Suprapubic skin (tissue), 4 donors: ENCODE measurements at regions not wholly inside any gene's neighbourhood (a gene's known extent, or its start where the extent isn't known, plus 50 kb on each side); places are given as distances from the start of the nearest gene placed in this dataset.

Experiments
- DNase-seq, 2 donors: peaks; one replicate each; pipeline ENCODE4 v3.0.0-alpha.2; 2019; ENCODE audit warnings: low spot score in 2 of 2
- H3K27ac ChIP-seq: fragments of 200-600 bp; sonication (generic); one replicate; pipeline ENCODE4 v1.5.1; 2019
- H3K27me3 ChIP-seq: fragments of 200-600 bp; sonication (generic); one replicate; pipeline ENCODE4 v1.5.1; 2019
- H3K36me3 ChIP-seq: fragments of 200-600 bp; sonication (generic); one replicate; pipeline ENCODE4 v1.5.1; 2019
- H3K4me1 ChIP-seq: fragments of 200-600 bp; sonication (generic); one replicate; pipeline ENCODE4 v1.5.1; 2019
- H3K4me3 ChIP-seq: fragments of 200-600 bp; sonication (generic); one replicate; pipeline ENCODE4 v1.5.1; 2019; ENCODE audit warnings: mild to moderate bottlenecking
- H3K9me3 ChIP-seq: fragments of 200-600 bp; sonication (generic); one replicate; pipeline ENCODE4 v1.5.1; 2019
- EP300 ChIP-seq: sonication (generic); formaldehyde crosslinking; IDR thresholded peaks from one replicate; pipeline ENCODE4 v1.6.1; 2017; ENCODE audit warnings: antibody characterized with exemption
- POLR2A ChIP-seq, 2 donors: fragments of 450-650 bp; IDR thresholded peaks; one replicate each; pipeline ENCODE4 v1.6.1; 2017; ENCODE audit warnings: antibody characterized with exemption in 2 of 2, mild to moderate bottlenecking in 2 of 2, moderate library complexity in 2 of 2
- POLR2AphosphoS5 ChIP-seq, 3 donors: sonication (generic); formaldehyde crosslinking; IDR thresholded peaks; one replicate each; pipeline ENCODE4 v1.6.1; 2017; ENCODE audit warnings: antibody characterized with exemption in 3 of 3
- WGBS: methylation state at CpG from one replicate; pipeline ENCODE4 v1.1.5; 2018; 5-methylcytosine and 5-hydroxymethylcytosine counted together
- TF ChIP-seq, protein P1 (sequence below), 2 donors: fragments of 200-600 bp in 1 of 2; fragments of 450-650 bp in 1 of 2; sonication (generic) in 1 of 2; IDR thresholded peaks; one replicate each; pipeline ENCODE4 v1.5.1; 2016 to 2019; ENCODE audit warnings: antibody characterized with exemption in 2 of 2, mild to moderate bottlenecking in 1 of 2, moderate library complexity in 1 of 2

DNA sequence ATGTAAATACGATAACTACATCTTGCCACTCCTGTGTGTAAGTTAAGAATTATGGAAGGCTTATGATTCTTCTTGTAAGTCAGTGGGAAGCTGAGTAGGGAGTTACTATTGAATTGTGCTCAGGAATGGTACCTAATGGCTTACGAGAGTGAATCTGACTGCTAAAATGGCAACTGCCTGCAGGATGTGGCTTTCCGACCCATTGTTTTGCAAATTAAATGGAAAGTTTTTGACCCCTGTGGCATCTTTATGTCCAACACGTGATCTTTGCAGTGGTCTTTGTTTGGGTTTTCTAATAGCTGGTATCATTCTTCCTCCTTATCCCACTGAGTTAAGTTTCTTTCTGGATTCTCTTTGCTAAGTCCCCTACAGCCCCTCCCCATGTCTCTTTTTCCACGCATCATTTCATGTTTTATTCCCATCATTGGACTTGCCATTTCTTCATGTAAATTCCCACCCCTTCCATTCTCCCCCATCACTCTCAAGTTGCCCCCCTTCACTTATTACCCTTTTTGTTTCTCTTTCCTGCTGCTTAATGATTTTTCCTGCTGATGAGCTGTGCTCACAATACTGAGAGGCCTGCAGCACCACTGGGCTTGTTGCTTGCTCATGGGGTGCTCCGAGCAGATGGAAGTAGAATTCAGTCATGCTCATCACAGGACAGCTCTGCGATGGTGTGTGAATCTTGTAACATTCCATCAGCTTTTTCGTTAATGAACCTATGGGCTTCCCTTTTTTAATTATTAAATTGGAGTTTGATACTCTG lies 428.2 kb upstream of the IL12A start:
- Histone ChIP-seq H3K4me3 (no peak overlapping the region), H3K27ac (no peak overlapping the region), H3K36me3 (no peaks in the 10 kb centered on the region), H3K4me1 (no peaks in the 10 kb centered on the region), H3K27me3 (no peaks in the 10 kb centered on the region), H3K9me3 (no peaks in the 10 kb centered on the region)
- TF ChIP-seq EP300 (no peak), POLR2AphosphoS5 (IDR thresholded peaks at IDR 0.05) (no peak), POLR2A (IDR thresholded peaks at IDR 0.05) (no peak)
- TF ChIP-seq, protein P1, sequence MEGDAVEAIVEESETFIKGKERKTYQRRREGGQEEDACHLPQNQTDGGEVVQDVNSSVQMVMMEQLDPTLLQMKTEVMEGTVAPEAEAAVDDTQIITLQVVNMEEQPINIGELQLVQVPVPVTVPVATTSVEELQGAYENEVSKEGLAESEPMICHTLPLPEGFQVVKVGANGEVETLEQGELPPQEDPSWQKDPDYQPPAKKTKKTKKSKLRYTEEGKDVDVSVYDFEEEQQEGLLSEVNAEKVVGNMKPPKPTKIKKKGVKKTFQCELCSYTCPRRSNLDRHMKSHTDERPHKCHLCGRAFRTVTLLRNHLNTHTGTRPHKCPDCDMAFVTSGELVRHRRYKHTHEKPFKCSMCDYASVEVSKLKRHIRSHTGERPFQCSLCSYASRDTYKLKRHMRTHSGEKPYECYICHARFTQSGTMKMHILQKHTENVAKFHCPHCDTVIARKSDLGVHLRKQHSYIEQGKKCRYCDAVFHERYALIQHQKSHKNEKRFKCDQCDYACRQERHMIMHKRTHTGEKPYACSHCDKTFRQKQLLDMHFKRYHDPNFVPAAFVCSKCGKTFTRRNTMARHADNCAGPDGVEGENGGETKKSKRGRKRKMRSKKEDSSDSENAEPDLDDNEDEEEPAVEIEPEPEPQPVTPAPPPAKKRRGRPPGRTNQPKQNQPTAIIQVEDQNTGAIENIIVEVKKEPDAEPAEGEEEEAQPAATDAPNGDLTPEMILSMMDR (IDR thresholded peaks at IDR 0.05): no peak
- 64% methylated on average over 8 of the region's 8 CpGs for WGBS
- no peak for DNase-seq

DNA sequence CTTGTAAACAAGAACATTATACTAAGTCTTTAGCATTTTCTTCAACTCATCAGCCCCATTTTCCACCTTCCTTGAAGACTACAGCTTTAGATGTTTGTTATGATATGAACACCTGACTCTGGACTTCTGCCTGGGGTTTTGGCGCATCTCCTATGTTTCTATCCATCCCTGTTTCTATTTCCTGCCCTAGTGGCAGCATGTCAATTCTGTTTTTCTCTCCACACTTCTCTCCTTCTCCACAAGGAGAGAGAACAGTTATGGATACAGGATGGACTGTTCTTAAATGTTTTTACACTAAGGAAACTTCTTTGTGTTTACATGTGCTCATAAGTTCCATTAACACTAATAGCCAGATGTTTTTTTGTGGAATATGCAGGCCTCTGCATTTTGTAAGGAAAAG lies 423.3 kb upstream of the IL12A start:
- no peaks in the 10 kb centered on the region for H3K4me1 ChIP-seq
- TF ChIP-seq POLR2A (IDR thresholded peaks at IDR 0.05) (no peak), POLR2AphosphoS5 (IDR thresholded peaks at IDR 0.05) (no peak), EP300 (no peak)
- TF ChIP-seq, protein P1 (IDR thresholded peaks at IDR 0.05): no peak
- WGBS: 71% methylated on average over 1 of the region's 1 CpG
- DNase-seq: no peak
- no peaks in the 10 kb centered on the region for H3K9me3 ChIP-seq
- no peaks in the 10 kb centered on the region for H3K27me3 ChIP-seq
- H3K27ac ChIP-seq: no peak overlapping the region
- no peaks in the 10 kb centered on the region for H3K36me3 ChIP-seq
- no peak overlapping the region for H3K4me3 ChIP-seq

- TF ChIP-seq POLR2AphosphoS5 (IDR thresholded peaks at IDR 0.05): no peak
- TF ChIP-seq, protein P1 (IDR thresholded peaks at IDR 0.05): no peak
- Histone ChIP-seq H3K36me3 (no peaks in the 10 kb centered on the region), H3K9me3 (no peaks in the 10 kb centered on the region), H3K4me3 (no peak overlapping the region), H3K27ac (no peak overlapping the region), H3K4me1 (no peaks in the 10 kb centered on the region), H3K27me3 (no peaks in the 10 kb centered on the region)
- DNase-seq: no peak
- 49% methylated on average over 3 of the region's 3 CpGs for WGBS
These were observed 405.0 kb upstream of the IL12A start for GRCh38 chr3:159583662-159584061.

GRCh38 chr3:159584421-159584820 lies 404.2 kb upstream of the IL12A start:
- 75% methylated on average over 3 of the region's 3 CpGs for WGBS
- TF ChIP-seq POLR2A (IDR thresholded peaks at IDR 0.05): no peak
- TF ChIP-seq, protein P1 (IDR thresholded peaks at IDR 0.05): no peak
- no peak for TF ChIP-seq POLR2AphosphoS5 (IDR thresholded peaks at IDR 0.05)
- TF ChIP-seq EP300: no peak
- Histone ChIP-seq H3K4me1 (no peaks in the 10 kb centered on the region), H3K4me3 (no peak overlapping the region), H3K27ac (no peak overlapping the region), H3K36me3 (no peaks in the 10 kb centered on the region), H3K9me3 (no peaks in the 10 kb centered on the region), H3K27me3 (no peaks in the 10 kb centered on the region)
- no peak for DNase-seq

- Histone ChIP-seq H3K4me1 (no peaks in the 10 kb centered on the region), H3K9me3 (no peaks in the 10 kb centered on the region), H3K27me3 (no peaks in the 10 kb centered on the region), H3K36me3 (no peaks in the 10 kb centered on the region), H3K4me3 (no peak overlapping the region), H3K27ac (no peak overlapping the region)
- TF ChIP-seq, protein P1 (IDR thresholded peaks at IDR 0.05): no peak
- TF ChIP-seq POLR2A (IDR thresholded peaks at IDR 0.05): no peak
- no peak for TF ChIP-seq EP300
- no peak for TF ChIP-seq POLR2AphosphoS5 (IDR thresholded peaks at IDR 0.05)
- no peak for DNase-seq
- 50% methylated on average over 5 of the region's 5 CpGs for WGBS
These were observed 401.9 kb upstream of the IL12A start for GRCh38 chr3:159586571-159587202.
